ENCODE measurements at regions not wholly inside any gene's neighbourhood (a gene's known extent, or its start where the extent isn't known, plus 50 kb on each side); places are given as distances from the start of the nearest gene placed in this dataset.

GRCh38 chr12:33310471-33310870 is 129.1 kb downstream of the SYT10 start:
- no peak for TF ChIP-seq EP300 (IDR thresholded peaks at IDR 0.05)
- TF ChIP-seq CTCF (IDR thresholded peaks at IDR 0.05): no peak
- TF ChIP-seq POLR2A (IDR thresholded peaks at IDR 0.05; ENCODE audit: low read depth): no peak
